ENCODE measurements at regions not wholly inside any gene's neighbourhood (a gene's known extent, or its start where the extent isn't known, plus 50 kb on each side); places are given as distances from the start of the nearest gene placed in this dataset.

DNA sequence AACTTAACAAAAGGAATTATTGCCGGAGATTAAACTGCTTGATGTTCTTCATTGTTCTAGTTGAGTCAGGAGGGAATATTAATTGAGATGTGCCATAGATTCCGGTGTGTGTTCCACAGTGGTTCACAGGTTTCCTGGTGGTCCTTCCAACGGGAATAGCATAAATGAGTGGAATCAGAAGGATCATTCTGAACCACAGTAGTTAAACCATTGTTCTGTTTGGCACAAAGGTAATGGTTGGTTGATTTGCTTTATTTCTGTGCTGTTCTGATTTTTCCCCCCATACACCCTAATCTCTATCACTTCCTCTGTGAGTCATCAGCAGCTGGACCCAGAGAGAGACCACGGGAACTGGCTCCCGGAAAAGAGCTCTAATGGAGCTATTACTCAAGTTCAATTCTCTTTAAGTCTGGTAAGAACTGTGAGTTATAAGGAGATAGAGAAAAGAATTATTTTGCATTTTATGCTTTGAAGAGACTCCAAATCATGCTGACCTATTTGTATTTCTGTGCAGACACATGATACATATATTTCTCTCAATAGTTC lies 627.2 kb downstream of the ZIC1 start:
- TF ChIP-seq MAZ (IDR thresholded peaks at IDR 0.05; ENCODE audit: borderline replicate concordance, low read depth, low read length) = no peak
- no peak for TF ChIP-seq POLR2A (IDR thresholded peaks at IDR 0.05; ENCODE audit: low read length)
- TF ChIP-seq, protein P1, sequence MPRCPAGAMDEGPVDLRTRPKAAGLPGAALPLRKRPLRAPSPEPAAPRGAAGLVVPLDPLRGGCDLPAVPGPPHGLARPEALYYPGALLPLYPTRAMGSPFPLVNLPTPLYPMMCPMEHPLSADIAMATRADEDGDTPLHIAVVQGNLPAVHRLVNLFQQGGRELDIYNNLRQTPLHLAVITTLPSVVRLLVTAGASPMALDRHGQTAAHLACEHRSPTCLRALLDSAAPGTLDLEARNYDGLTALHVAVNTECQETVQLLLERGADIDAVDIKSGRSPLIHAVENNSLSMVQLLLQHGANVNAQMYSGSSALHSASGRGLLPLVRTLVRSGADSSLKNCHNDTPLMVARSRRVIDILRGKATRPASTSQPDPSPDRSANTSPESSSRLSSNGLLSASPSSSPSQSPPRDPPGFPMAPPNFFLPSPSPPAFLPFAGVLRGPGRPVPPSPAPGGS (IDR thresholded peaks at IDR 0.05) = no peak
- TF ChIP-seq, protein P2, sequence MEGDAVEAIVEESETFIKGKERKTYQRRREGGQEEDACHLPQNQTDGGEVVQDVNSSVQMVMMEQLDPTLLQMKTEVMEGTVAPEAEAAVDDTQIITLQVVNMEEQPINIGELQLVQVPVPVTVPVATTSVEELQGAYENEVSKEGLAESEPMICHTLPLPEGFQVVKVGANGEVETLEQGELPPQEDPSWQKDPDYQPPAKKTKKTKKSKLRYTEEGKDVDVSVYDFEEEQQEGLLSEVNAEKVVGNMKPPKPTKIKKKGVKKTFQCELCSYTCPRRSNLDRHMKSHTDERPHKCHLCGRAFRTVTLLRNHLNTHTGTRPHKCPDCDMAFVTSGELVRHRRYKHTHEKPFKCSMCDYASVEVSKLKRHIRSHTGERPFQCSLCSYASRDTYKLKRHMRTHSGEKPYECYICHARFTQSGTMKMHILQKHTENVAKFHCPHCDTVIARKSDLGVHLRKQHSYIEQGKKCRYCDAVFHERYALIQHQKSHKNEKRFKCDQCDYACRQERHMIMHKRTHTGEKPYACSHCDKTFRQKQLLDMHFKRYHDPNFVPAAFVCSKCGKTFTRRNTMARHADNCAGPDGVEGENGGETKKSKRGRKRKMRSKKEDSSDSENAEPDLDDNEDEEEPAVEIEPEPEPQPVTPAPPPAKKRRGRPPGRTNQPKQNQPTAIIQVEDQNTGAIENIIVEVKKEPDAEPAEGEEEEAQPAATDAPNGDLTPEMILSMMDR (IDR thresholded peaks at IDR 0.05) = no peak
- TF ChIP-seq, protein P3, sequence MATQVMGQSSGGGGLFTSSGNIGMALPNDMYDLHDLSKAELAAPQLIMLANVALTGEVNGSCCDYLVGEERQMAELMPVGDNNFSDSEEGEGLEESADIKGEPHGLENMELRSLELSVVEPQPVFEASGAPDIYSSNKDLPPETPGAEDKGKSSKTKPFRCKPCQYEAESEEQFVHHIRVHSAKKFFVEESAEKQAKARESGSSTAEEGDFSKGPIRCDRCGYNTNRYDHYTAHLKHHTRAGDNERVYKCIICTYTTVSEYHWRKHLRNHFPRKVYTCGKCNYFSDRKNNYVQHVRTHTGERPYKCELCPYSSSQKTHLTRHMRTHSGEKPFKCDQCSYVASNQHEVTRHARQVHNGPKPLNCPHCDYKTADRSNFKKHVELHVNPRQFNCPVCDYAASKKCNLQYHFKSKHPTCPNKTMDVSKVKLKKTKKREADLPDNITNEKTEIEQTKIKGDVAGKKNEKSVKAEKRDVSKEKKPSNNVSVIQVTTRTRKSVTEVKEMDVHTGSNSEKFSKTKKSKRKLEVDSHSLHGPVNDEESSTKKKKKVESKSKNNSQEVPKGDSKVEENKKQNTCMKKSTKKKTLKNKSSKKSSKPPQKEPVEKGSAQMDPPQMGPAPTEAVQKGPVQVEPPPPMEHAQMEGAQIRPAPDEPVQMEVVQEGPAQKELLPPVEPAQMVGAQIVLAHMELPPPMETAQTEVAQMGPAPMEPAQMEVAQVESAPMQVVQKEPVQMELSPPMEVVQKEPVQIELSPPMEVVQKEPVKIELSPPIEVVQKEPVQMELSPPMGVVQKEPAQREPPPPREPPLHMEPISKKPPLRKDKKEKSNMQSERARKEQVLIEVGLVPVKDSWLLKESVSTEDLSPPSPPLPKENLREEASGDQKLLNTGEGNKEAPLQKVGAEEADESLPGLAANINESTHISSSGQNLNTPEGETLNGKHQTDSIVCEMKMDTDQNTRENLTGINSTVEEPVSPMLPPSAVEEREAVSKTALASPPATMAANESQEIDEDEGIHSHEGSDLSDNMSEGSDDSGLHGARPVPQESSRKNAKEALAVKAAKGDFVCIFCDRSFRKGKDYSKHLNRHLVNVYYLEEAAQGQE (IDR thresholded peaks at IDR 0.05) = no peak
- no peak for TF ChIP-seq EP300 (IDR thresholded peaks at IDR 0.05)
- no peak for TF ChIP-seq RAD21 (conservative IDR thresholded peaks at IDR 0.05 in 1 of 2, IDR thresholded peaks at IDR 0.05 in 1 of 2)
- no peak for TF ChIP-seq ZC3H11A (IDR thresholded peaks at IDR 0.05)
